ENCODE measurements at regions not wholly inside any gene's neighbourhood (a gene's known extent, or its start where the extent isn't known, plus 50 kb on each side); places are given as distances from the start of the nearest gene placed in this dataset.

- no peak for TF ChIP-seq EZH2phosphoT487 (IDR thresholded peaks at IDR 0.05; ENCODE audit: low read depth)
- TF ChIP-seq CTCF (IDR thresholded peaks at IDR 0.05; ENCODE audit: low read depth, low read length): no peak
Observed at GRCh38 chr13:89959074-89959473, 1388.4 kb upstream of the MIR17HG start.

GRCh38 chr13:89965252-89965651, 1382.2 kb upstream of the MIR17HG start:
- Histone ChIP-seq H3K9me3 (ENCODE audit: insufficient read depth, low read length) (no peaks in the 10 kb centered on the region), H3K36me3 (replicated peaks; ENCODE audit: low read depth, low read length) (no peaks in the 10 kb centered on the region), H3K27me3 (ENCODE audit: low read depth, low read length) (no peaks in the 10 kb centered on the region), H4K20me1 (ENCODE audit: insufficient read depth, low read length) (no peaks in the 10 kb centered on the region), H3K4me1 (ENCODE audit: low read length) (peaks cover 17% of the 10 kb centered on the region), H3K27ac (ENCODE audit: low read length) (no peak overlapping the region), H2AFZ (ENCODE audit: low read depth, low read length) (no peak overlapping the region), H3K79me2 (ENCODE audit: low read length) (no peaks in the 10 kb centered on the region), H3K4me3 (ENCODE audit: low read length) (no peak overlapping the region), H3K9ac (ENCODE audit: low read length) (no peak overlapping the region), H3K4me2 (ENCODE audit: low read length) (no peak overlapping the region)
- TF ChIP-seq EZH2phosphoT487 (IDR thresholded peaks at IDR 0.05; ENCODE audit: low read depth) (no peak), CTCF (IDR thresholded peaks at IDR 0.05; ENCODE audit: low read depth, low read length) (no peak)

More at GRCh38 chr13:89959074-89959473, 1388.4 kb upstream of the MIR17HG start:
- H3K4me2 ChIP-seq (ENCODE audit: low read length): no peak overlapping the region
- H3K36me3 ChIP-seq (replicated peaks; ENCODE audit: low read depth, low read length): no peaks in the 10 kb centered on the region
- no peak overlapping the region for H3K4me3 ChIP-seq (ENCODE audit: low read length)
- no peaks in the 10 kb centered on the region for H3K9me3 ChIP-seq (ENCODE audit: insufficient read depth, low read length)
- no peaks in the 10 kb centered on the region for H3K79me2 ChIP-seq (ENCODE audit: low read length)
- H3K9ac ChIP-seq (ENCODE audit: low read length): no peak overlapping the region
- peak overlapping the region; percentile 25; the same call in 1 of the 2 replicates for H2AFZ ChIP-seq (ENCODE audit: low read depth, low read length)
- H3K27ac ChIP-seq (ENCODE audit: low read length): no peak overlapping the region
- H3K27me3 ChIP-seq (ENCODE audit: low read depth, low read length): no peaks in the 10 kb centered on the region
- peaks cover 5% of the 10 kb centered on the region; the same call in 1 of the 2 replicates for H3K4me1 ChIP-seq (ENCODE audit: low read length)
- no peaks in the 10 kb centered on the region for H4K20me1 ChIP-seq (ENCODE audit: insufficient read depth, low read length)

- Histone ChIP-seq H4K20me1 (ENCODE audit: insufficient read depth, low read length) (no peaks in the 10 kb centered on the region), H3K4me2 (ENCODE audit: low read length) (no peak overlapping the region), H3K79me2 (ENCODE audit: low read length) (no peaks in the 10 kb centered on the region), H2AFZ (ENCODE audit: low read depth, low read length) (no peak overlapping the region), H3K27me3 (ENCODE audit: low read depth, low read length) (no peaks in the 10 kb centered on the region), H3K9ac (ENCODE audit: low read length) (no peak overlapping the region), H3K4me1 (ENCODE audit: low read length) (peaks cover 17% of the 10 kb centered on the region), H3K4me3 (ENCODE audit: low read length) (no peak overlapping the region), H3K9me3 (ENCODE audit: insufficient read depth, low read length) (no peaks in the 10 kb centered on the region), H3K27ac (ENCODE audit: low read length) (no peak overlapping the region), H3K36me3 (replicated peaks; ENCODE audit: low read depth, low read length) (no peaks in the 10 kb centered on the region)
- TF ChIP-seq CTCF (IDR thresholded peaks at IDR 0.05; ENCODE audit: low read depth, low read length) (no peak), EZH2phosphoT487 (IDR thresholded peaks at IDR 0.05; ENCODE audit: low read depth) (no peak)
Observed at GRCh38 chr13:89966524-89966923, 1381.0 kb upstream of the MIR17HG start.

- Histone ChIP-seq H4K20me1 (ENCODE audit: insufficient read depth, low read length) (no peaks in the 10 kb centered on the region), H3K79me2 (ENCODE audit: low read length) (no peaks in the 10 kb centered on the region), H3K9me3 (ENCODE audit: insufficient read depth, low read length) (no peaks in the 10 kb centered on the region), H3K9ac (ENCODE audit: low read length) (no peak overlapping the region), H2AFZ (ENCODE audit: low read depth, low read length) (no peak overlapping the region), H3K4me2 (ENCODE audit: low read length) (no peak overlapping the region), H3K4me1 (ENCODE audit: low read length) (peaks cover 17% of the 10 kb centered on the region), H3K4me3 (ENCODE audit: low read length) (no peak overlapping the region), H3K27me3 (ENCODE audit: low read depth, low read length) (no peaks in the 10 kb centered on the region), H3K27ac (ENCODE audit: low read length) (no peak overlapping the region), H3K36me3 (replicated peaks; ENCODE audit: low read depth, low read length) (no peaks in the 10 kb centered on the region)
- TF ChIP-seq EZH2phosphoT487 (IDR thresholded peaks at IDR 0.05; ENCODE audit: low read depth) (no peak), CTCF (IDR thresholded peaks at IDR 0.05; ENCODE audit: low read depth, low read length) (no peak)
Observed at GRCh38 chr13:89967701-89968100, 1379.8 kb upstream of the MIR17HG start.

All from OCI-LY3 (cell line).